Ovary (tissue), 3 donors: ENCODE measurements at regions not wholly inside any gene's neighbourhood (a gene's known extent, or its start where the extent isn't known, plus 50 kb on each side); places are given as distances from the start of the nearest gene placed in this dataset.

ENCODE experiments used
- EP300 ChIP-seq: sonication (generic); formaldehyde crosslinking; IDR thresholded peaks from one replicate; pipeline ENCODE4 v1.6.1; 2017; ENCODE audit warnings: antibody characterized with exemption
- POLR2A ChIP-seq: fragments of 450-650 bp; IDR thresholded peaks from one replicate; pipeline ENCODE4 v1.6.1; 2017; ENCODE audit warnings: antibody characterized with exemption, mild to moderate bottlenecking, moderate library complexity
- TF ChIP-seq, protein P1 (sequence below), 3 donors: fragments of 450-650 bp in 2 of 3; fragments of 200-600 bp in 1 of 3; IDR thresholded peaks; one replicate each; pipeline versions ENCODE4 v1.5.1 to v1.8.0; 2016 to 2022; ENCODE audit warnings: antibody characterized with exemption in 3 of 3, mild to moderate bottlenecking in 1 of 3
- donor health status: DM: no; HTN: no; CAD: no.

DNA sequence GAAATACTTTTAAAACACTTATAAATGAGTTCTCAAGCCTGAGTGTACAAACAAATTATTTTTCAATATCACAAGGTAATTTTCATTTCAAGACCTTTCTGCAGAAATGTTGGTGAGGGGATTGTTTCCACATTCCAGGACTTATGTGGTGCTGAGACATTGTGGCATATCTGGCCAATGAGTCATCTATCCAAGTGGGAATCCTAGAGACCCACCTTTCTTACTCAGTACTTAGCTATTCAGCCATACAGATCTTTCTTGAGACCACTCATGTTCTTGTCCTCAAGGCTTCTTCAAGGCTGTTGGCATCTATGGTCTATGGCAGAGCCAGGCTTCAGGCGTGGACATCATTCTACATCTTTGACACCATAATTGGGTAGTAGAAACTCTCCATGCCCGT, 225.4 kb downstream of the DKK1 start:
- no peak for TF ChIP-seq POLR2A
- TF ChIP-seq, protein P1, sequence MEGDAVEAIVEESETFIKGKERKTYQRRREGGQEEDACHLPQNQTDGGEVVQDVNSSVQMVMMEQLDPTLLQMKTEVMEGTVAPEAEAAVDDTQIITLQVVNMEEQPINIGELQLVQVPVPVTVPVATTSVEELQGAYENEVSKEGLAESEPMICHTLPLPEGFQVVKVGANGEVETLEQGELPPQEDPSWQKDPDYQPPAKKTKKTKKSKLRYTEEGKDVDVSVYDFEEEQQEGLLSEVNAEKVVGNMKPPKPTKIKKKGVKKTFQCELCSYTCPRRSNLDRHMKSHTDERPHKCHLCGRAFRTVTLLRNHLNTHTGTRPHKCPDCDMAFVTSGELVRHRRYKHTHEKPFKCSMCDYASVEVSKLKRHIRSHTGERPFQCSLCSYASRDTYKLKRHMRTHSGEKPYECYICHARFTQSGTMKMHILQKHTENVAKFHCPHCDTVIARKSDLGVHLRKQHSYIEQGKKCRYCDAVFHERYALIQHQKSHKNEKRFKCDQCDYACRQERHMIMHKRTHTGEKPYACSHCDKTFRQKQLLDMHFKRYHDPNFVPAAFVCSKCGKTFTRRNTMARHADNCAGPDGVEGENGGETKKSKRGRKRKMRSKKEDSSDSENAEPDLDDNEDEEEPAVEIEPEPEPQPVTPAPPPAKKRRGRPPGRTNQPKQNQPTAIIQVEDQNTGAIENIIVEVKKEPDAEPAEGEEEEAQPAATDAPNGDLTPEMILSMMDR (IDR thresholded peaks at IDR 0.05), result no peak
- no peak for TF ChIP-seq EP300
